ENCODE measurements at regions not wholly inside any gene's neighbourhood (a gene's known extent, or its start where the extent isn't known, plus 50 kb on each side); places are given as distances from the start of the nearest gene placed in this dataset.

DNA sequence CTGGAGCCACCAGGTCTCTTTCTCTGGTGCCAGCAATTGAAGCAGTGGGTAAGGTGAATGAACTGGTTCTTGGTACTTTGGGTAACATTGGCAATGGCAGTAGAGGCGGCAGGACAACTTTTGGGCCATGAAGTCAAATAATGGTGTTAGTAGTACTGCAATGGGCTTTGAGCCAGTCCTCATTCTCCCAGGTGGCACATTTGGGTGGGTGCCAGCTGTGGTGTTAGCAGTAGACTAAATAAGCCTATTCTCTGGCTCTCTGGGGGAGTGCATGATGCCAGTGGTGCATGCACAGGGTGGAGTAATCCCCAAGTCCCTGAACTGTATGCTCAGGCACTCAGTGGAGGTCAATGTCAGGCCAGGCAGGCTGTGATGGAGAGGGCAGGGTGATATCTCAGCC lies 120.2 kb upstream of the LRRTM4 start:
- Histone ChIP-seq H3K9me3 (ENCODE audit: insufficient read depth, low read depth) (no peaks in the 10 kb centered on the region), H3F3A (ENCODE audit: insufficient read depth, low read depth) (no peaks in the 10 kb centered on the region), H2AFZ (no peak overlapping the region), H3K27me3 (ENCODE audit: insufficient read depth, low read depth) (no peaks in the 10 kb centered on the region), H3K27ac (no peak overlapping the region), H3K4me1 (replicated peaks; ENCODE audit: insufficient read depth) (no peaks in the 10 kb centered on the region), H3K9me2 (ENCODE audit: insufficient read depth) (no peaks in the 10 kb centered on the region), H3K79me2 (ENCODE audit: low read depth) (no peaks in the 10 kb centered on the region), H3K4me3 (no peak overlapping the region), H3K4me2 (no peak overlapping the region), H4K20me1 (ENCODE audit: insufficient read depth) (no peaks in the 10 kb centered on the region), H3K36me3 (ENCODE audit: low read depth) (no peaks in the 10 kb centered on the region)
- no TSS peak for BruUV-seq (replicated peaks)
- DNase-seq, result no peak
- CTCF ChIA-PET, result no interaction called here
- POLR2A ChIA-PET (ENCODE audit: unreplicated experiment), result no interaction called here
- TF ChIP-seq, protein P1, sequence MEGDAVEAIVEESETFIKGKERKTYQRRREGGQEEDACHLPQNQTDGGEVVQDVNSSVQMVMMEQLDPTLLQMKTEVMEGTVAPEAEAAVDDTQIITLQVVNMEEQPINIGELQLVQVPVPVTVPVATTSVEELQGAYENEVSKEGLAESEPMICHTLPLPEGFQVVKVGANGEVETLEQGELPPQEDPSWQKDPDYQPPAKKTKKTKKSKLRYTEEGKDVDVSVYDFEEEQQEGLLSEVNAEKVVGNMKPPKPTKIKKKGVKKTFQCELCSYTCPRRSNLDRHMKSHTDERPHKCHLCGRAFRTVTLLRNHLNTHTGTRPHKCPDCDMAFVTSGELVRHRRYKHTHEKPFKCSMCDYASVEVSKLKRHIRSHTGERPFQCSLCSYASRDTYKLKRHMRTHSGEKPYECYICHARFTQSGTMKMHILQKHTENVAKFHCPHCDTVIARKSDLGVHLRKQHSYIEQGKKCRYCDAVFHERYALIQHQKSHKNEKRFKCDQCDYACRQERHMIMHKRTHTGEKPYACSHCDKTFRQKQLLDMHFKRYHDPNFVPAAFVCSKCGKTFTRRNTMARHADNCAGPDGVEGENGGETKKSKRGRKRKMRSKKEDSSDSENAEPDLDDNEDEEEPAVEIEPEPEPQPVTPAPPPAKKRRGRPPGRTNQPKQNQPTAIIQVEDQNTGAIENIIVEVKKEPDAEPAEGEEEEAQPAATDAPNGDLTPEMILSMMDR (conservative IDR thresholded peaks at IDR 0.05), result no peak
- no peak for TF ChIP-seq EZH2 (IDR thresholded peaks at IDR 0.05; ENCODE audit: low read depth)
- intact Hi-C loops (cut with micrococcal nuclease; ENCODE audit: unreplicated experiment), result no loop called here

DNA sequence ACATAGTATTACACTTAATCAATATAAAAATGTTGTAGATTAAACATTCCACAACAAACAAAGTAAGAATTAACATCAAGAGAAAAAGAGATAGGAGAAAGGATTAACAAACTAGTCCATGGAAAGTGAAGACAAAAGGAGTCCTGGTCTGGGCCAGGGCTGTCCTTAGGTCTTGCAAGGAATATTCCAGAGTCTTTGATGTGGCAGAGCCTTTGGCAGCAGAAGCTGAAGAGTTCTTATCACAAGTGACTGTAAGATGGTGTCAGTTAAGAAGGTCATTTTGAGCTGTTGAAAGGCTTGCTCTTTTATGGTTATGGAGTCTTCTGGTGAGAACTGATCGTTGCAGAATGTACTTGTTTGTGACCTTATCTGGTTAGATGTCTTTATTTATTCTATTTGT lies 127.7 kb upstream of the LRRTM4 start:
- no peak overlapping the region for H2AFZ ChIP-seq
- no peaks in the 10 kb centered on the region for H3K79me2 ChIP-seq (ENCODE audit: low read depth)
- no peaks in the 10 kb centered on the region for H3K9me2 ChIP-seq (ENCODE audit: insufficient read depth)
- POLR2A ChIA-PET (ENCODE audit: unreplicated experiment), result no interaction called here
- H3F3A ChIP-seq (ENCODE audit: insufficient read depth, low read depth), result no peaks in the 10 kb centered on the region
- no peak overlapping the region for H3K4me2 ChIP-seq
- H4K20me1 ChIP-seq (ENCODE audit: insufficient read depth), result no peaks in the 10 kb centered on the region
- CTCF ChIA-PET, result no interaction called here
- DNase-seq, result no peak
- intact Hi-C loops (cut with micrococcal nuclease; ENCODE audit: unreplicated experiment), result no loop called here
- no TSS peak for BruUV-seq (replicated peaks)
- no peaks in the 10 kb centered on the region for H3K36me3 ChIP-seq (ENCODE audit: low read depth)
- no peak for TF ChIP-seq EZH2 (IDR thresholded peaks at IDR 0.05; ENCODE audit: low read depth)
- TF ChIP-seq, protein P1 (conservative IDR thresholded peaks at IDR 0.05), result no peak
- H3K4me3 ChIP-seq, result no peak overlapping the region
- no peaks in the 10 kb centered on the region for H3K27me3 ChIP-seq (ENCODE audit: insufficient read depth, low read depth)
- no peaks in the 10 kb centered on the region for H3K4me1 ChIP-seq (replicated peaks; ENCODE audit: insufficient read depth)
- no peak overlapping the region for H3K27ac ChIP-seq
- no peaks in the 10 kb centered on the region for H3K9me3 ChIP-seq (ENCODE audit: insufficient read depth, low read depth)

DNA sequence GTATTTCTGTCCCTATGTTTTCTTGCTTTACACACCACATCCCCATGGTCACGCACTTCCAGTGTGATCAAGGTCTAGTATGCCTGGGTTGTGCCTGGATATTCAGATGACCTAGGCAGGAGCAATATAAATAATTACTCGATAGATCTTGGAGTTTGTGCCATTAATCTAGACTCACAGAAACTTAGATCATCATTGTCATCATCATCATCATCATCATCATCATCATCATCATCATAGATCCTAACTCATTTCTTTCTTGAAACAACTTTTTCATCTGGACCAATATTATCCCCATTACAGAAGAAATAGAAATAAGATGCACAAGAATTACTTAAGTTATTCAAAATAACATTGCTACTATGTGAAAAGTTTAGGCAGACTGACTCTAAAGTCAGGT lies 130.3 kb upstream of the LRRTM4 start:
- BruUV-seq (replicated peaks), result no TSS peak
- H3K9me2 ChIP-seq (ENCODE audit: insufficient read depth), result no peaks in the 10 kb centered on the region
- H3F3A ChIP-seq (ENCODE audit: insufficient read depth, low read depth), result no peaks in the 10 kb centered on the region
- no peaks in the 10 kb centered on the region for H4K20me1 ChIP-seq (ENCODE audit: insufficient read depth)
- no peak for DNase-seq
- no peak overlapping the region for H3K4me2 ChIP-seq
- POLR2A ChIA-PET (ENCODE audit: unreplicated experiment), result no interaction called here
- H3K27me3 ChIP-seq (ENCODE audit: insufficient read depth, low read depth), result no peaks in the 10 kb centered on the region
- H3K27ac ChIP-seq, result no peak overlapping the region
- H3K9me3 ChIP-seq (ENCODE audit: insufficient read depth, low read depth), result no peaks in the 10 kb centered on the region
- H3K79me2 ChIP-seq (ENCODE audit: low read depth), result no peaks in the 10 kb centered on the region
- intact Hi-C loops (cut with micrococcal nuclease; ENCODE audit: unreplicated experiment), result no loop called here
- H3K36me3 ChIP-seq (ENCODE audit: low read depth), result no peaks in the 10 kb centered on the region
- CTCF ChIA-PET, result no interaction called here
- TF ChIP-seq, protein P1 (conservative IDR thresholded peaks at IDR 0.05), result no peak
- TF ChIP-seq EZH2 (IDR thresholded peaks at IDR 0.05; ENCODE audit: low read depth), result no peak
- no peak overlapping the region for H3K4me3 ChIP-seq
- H3K4me1 ChIP-seq (replicated peaks; ENCODE audit: insufficient read depth), result no peaks in the 10 kb centered on the region
- H2AFZ ChIP-seq, result no peak overlapping the region

All from PC-9 (cell line).